Activated CD4-positive, alpha-beta T cell treated with anti-CD3 and anti-CD28 coated beads, Interleukin-2, amount 10 ng/mL, durations not matched to agents 24 days and 14 days (primary cell): ENCODE measurements at regions not wholly inside any gene's neighbourhood (a gene's known extent, or its start where the extent isn't known, plus 50 kb on each side); places are given as distances from the start of the nearest gene placed in this dataset.
"Not testable (repeated sequence)": the region's sequence is repeated elsewhere in the genome, so short reads cannot be mapped to it uniquely, and the experiment has no call there.

Source experiments
- DNase-seq: peaks from one replicate; pipeline ENCODE4 v3.0.0; 2022
- H3K27ac Mint-ChIP-seq: one replicate; pipeline ENCODE4 v1.8.0; 2022; ENCODE audit warnings: mild to moderate bottlenecking, mixed read lengths
- H3K27me3 Mint-ChIP-seq: one replicate; pipeline ENCODE4 v1.8.0; 2022; ENCODE audit warnings: mixed read lengths
- H3K36me3 Mint-ChIP-seq: one replicate; pipeline ENCODE4 v1.8.0; 2022; ENCODE audit warnings: low read depth, mild to moderate bottlenecking, mixed read lengths
- H3K4me1 Mint-ChIP-seq: one replicate; pipeline ENCODE4 v1.8.0; 2021; ENCODE audit warnings: mixed read lengths
- H3K4me3 Mint-ChIP-seq: one replicate; pipeline ENCODE4 v1.8.0; 2022; ENCODE audit warnings: mild to moderate bottlenecking, moderate library complexity, mixed read lengths
- H3K9me3 Mint-ChIP-seq: one replicate; pipeline ENCODE4 v1.8.0; 2021; ENCODE audit warnings: mixed read lengths
- intact Hi-C: fragments of 100-400 bp; cut with micrococcal nuclease; formaldehyde crosslinking; loops from one replicate; pipeline ENCODE4 v1.15.1; 2023

- H3K27ac Mint-ChIP-seq, H3K4me1 Mint-ChIP-seq, H3K27me3 Mint-ChIP-seq, intact Hi-C loops, H3K4me3 Mint-ChIP-seq, H3K9me3 Mint-ChIP-seq, H3K36me3 Mint-ChIP-seq: not testable (repeated sequence)
- DNase-seq = peak; percentile 70
These were observed 445.9 kb downstream of the ZNF33B start for GRCh38 chr10:42192450-42192849.

- H3K4me1 Mint-ChIP-seq, intact Hi-C loops, H3K27me3 Mint-ChIP-seq, DNase-seq, H3K9me3 Mint-ChIP-seq, H3K36me3 Mint-ChIP-seq, H3K4me3 Mint-ChIP-seq, H3K27ac Mint-ChIP-seq: not testable (repeated sequence)
These were observed 450.7 kb downstream of the ZNF33B start for GRCh38 chr10:42187501-42188195.

- H3K36me3 Mint-ChIP-seq, H3K4me1 Mint-ChIP-seq, H3K4me3 Mint-ChIP-seq, intact Hi-C loops, H3K9me3 Mint-ChIP-seq: not testable (repeated sequence)
- peaks cover 37% of the 10 kb centered on the region for H3K27me3 Mint-ChIP-seq
- H3K27ac Mint-ChIP-seq = peak overlapping the region; percentile 74
- DNase-seq = peak; percentile 54
These were observed 460.3 kb downstream of the ZNF33B start for GRCh38 chr10:42177793-42178689.

- DNase-seq = no peak
- Mint-ChIP-seq H3K27me3 (peaks cover 37% of the 10 kb centered on the region), H3K36me3 (no peaks in the 10 kb centered on the region), H3K4me1 (no peaks in the 10 kb centered on the region), H3K4me3 (no peak overlapping the region), H3K27ac (peak overlapping the region; percentile 67), H3K9me3 (peaks cover 8% of the 10 kb centered on the region)
- intact Hi-C loops = no loop called here
These were observed 461.1 kb downstream of the ZNF33B start for GRCh38 chr10:42177077-42177792.

- H3K27me3 Mint-ChIP-seq = no peaks in the 10 kb centered on the region
- H3K4me3 Mint-ChIP-seq = no peak overlapping the region
- intact Hi-C loops = no loop called here
These were observed 487.8 kb downstream of the ZNF33B start for GRCh38 chr10:42150428-42151061.

GRCh38 chr10:42149722-42150427, 488.5 kb downstream of the ZNF33B start:
- Mint-ChIP-seq H3K4me1 (no peaks in the 10 kb centered on the region), H3K27me3 (no peaks in the 10 kb centered on the region), H3K27ac (no peak overlapping the region), H3K9me3 (peaks cover 12% of the 10 kb centered on the region), H3K36me3 (peaks cover 1% of the 10 kb centered on the region), H3K4me3 (no peak overlapping the region)
- intact Hi-C loops = no loop called here
- no peak for DNase-seq

More at GRCh38 chr10:42150428-42151061, 487.8 kb downstream of the ZNF33B start:
- no peak overlapping the region for H3K27ac Mint-ChIP-seq
- peaks cover 12% of the 10 kb centered on the region for H3K9me3 Mint-ChIP-seq
- peaks cover 1% of the 10 kb centered on the region for H3K36me3 Mint-ChIP-seq
- H3K4me1 Mint-ChIP-seq = no peaks in the 10 kb centered on the region
- DNase-seq = no peak

GRCh38 chr10:42149027-42149700, 489.2 kb downstream of the ZNF33B start:
- H3K27ac Mint-ChIP-seq = no peak overlapping the region
- intact Hi-C loops = no loop called here
- no peaks in the 10 kb centered on the region for H3K27me3 Mint-ChIP-seq

GRCh38 chr10:42146165-42146564, 492.2 kb downstream of the ZNF33B start:
- H3K36me3 Mint-ChIP-seq, DNase-seq, H3K27me3 Mint-ChIP-seq, H3K4me1 Mint-ChIP-seq, H3K4me3 Mint-ChIP-seq, H3K27ac Mint-ChIP-seq, intact Hi-C loops: not testable (repeated sequence)
- H3K9me3 Mint-ChIP-seq = peaks cover 34% of the 10 kb centered on the region

More at GRCh38 chr10:42149027-42149700, 489.2 kb downstream of the ZNF33B start:
- no peaks in the 10 kb centered on the region for H3K4me1 Mint-ChIP-seq
- H3K36me3 Mint-ChIP-seq = peaks cover 1% of the 10 kb centered on the region
- H3K4me3 Mint-ChIP-seq = no peak overlapping the region
- no peak for DNase-seq
- H3K9me3 Mint-ChIP-seq = peaks cover 18% of the 10 kb centered on the region

GRCh38 chr10:42138023-42138422, 500.3 kb downstream of the ZNF33B start:
- not testable (repeated sequence) for DNase-seq

GRCh38 chr10:42113158-42113450, 525.3 kb downstream of the ZNF33B start:
- no peak for DNase-seq
- H3K4me1 Mint-ChIP-seq = no peaks in the 10 kb centered on the region
- intact Hi-C loops = no loop called here
- H3K9me3 Mint-ChIP-seq = peaks cover 6% of the 10 kb centered on the region
- no peak overlapping the region for H3K4me3 Mint-ChIP-seq
- no peak overlapping the region for H3K27ac Mint-ChIP-seq
- no peaks in the 10 kb centered on the region for H3K36me3 Mint-ChIP-seq
- H3K27me3 Mint-ChIP-seq = no peaks in the 10 kb centered on the region

More at GRCh38 chr10:42138023-42138422, 500.3 kb downstream of the ZNF33B start:
- H3K27me3 Mint-ChIP-seq, intact Hi-C loops, H3K27ac Mint-ChIP-seq, H3K4me1 Mint-ChIP-seq, H3K4me3 Mint-ChIP-seq, H3K36me3 Mint-ChIP-seq: not testable (repeated sequence)
- H3K9me3 Mint-ChIP-seq = peaks cover 26% of the 10 kb centered on the region

GRCh38 chr10:42112331-42113157, 525.8 kb downstream of the ZNF33B start:
- DNase-seq = no peak
- intact Hi-C loops = no loop called here
- Mint-ChIP-seq H3K36me3 (no peaks in the 10 kb centered on the region), H3K27ac (no peak overlapping the region), H3K27me3 (no peaks in the 10 kb centered on the region), H3K9me3 (peaks cover 6% of the 10 kb centered on the region), H3K4me3 (no peak overlapping the region), H3K4me1 (no peaks in the 10 kb centered on the region)

GRCh38 chr10:42111661-42112330, 526.6 kb downstream of the ZNF33B start:
- Mint-ChIP-seq H3K27me3 (no peaks in the 10 kb centered on the region), H3K4me3 (no peak overlapping the region), H3K4me1 (no peaks in the 10 kb centered on the region), H3K9me3 (peaks cover 6% of the 10 kb centered on the region), H3K36me3 (no peaks in the 10 kb centered on the region), H3K27ac (no peak overlapping the region)
- intact Hi-C loops = no loop called here
- DNase-seq = no peak
